ENCODE measurements at regions not wholly inside any gene's neighbourhood (a gene's known extent, or its start where the extent isn't known, plus 50 kb on each side); places are given as distances from the start of the nearest gene placed in this dataset.
A peak's percentile ranks its signal among the peaks of the same experiment; 100 is the strongest.

- no peak for DNase-seq
Measured at GRCh38 chr3:154753101-154753500, 323.1 kb upstream of the GPR149 start.

GRCh38 chr3:154749514-154749913 is 319.5 kb upstream of the GPR149 start:
- no peak for DNase-seq

- DNase-seq: no peak
Measured at GRCh38 chr3:154745929-154746328, 315.9 kb upstream of the GPR149 start.

- no peak for DNase-seq
Measured at GRCh38 chr3:154745122-154745521, 315.1 kb upstream of the GPR149 start.

- DNase-seq: no peak
Measured at GRCh38 chr3:154743418-154743817, 313.4 kb upstream of the GPR149 start.

GRCh38 chr3:154734468-154734867 is 304.5 kb upstream of the GPR149 start:
- DNase-seq: no peak

- no peak for DNase-seq
Measured at GRCh38 chr3:154730186-154730585, 300.2 kb upstream of the GPR149 start.

- DNase-seq: no peak
Measured at GRCh38 chr3:154729741-154730140, 299.8 kb upstream of the GPR149 start.

DNA sequence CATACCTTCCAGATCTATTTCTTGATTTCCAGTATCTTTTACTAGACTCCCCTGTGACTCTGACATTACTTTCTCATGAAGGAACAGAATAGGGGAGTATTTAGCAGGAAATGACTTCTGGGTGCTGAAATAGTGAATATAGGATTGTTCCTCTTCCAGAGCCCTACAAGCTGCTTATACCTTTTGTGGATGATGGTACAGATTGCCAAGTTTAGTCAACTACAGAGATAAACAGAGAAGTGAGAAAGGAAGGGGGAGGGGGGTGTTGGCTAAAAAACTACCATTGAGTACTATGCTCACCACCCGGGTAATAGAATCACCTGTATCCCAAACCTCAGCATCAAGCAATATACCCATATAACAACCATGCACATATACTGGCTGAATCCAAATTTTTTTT is 298.3 kb upstream of the GPR149 start:
- DNase-seq: no peak

DNA sequence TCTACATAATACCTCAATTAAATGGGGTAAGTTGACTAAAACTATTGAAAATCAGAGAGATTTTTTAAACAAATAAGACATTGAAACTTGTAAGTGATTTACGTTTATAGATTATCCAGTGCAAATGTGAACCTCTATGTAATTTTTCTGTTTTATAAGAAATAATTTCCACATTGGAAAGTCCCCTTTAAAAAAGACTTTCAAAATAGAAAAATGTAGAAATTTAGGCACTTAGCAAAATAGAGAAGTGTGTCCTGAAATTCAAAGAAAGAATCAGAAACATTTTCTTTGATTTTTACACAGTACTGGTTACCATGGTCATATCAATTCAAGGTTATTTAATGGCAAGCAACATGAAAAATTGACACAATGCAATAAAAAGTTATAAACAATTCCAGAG is 290.9 kb upstream of the GPR149 start:
- DNase-seq: no peak

DNA sequence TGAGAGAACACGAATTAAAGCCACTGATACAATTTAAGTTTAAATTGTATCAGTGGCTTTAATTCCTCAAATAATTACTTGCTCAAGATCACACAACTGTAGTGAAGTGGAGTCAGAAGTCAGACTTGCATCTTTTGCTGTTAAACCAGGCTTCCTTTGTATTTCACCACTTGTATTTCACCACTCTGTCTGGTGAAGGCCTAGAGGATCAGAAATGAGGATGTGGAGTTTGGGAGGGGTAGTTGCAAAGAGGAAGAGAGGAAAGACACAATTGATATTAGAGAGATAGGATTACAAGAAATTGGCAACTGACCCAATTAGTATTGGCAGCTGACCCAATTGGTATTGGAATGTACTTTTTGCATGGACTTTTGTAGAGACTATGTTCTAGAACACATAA is 288.1 kb upstream of the GPR149 start:
- peak; percentile 2 for DNase-seq

DNA sequence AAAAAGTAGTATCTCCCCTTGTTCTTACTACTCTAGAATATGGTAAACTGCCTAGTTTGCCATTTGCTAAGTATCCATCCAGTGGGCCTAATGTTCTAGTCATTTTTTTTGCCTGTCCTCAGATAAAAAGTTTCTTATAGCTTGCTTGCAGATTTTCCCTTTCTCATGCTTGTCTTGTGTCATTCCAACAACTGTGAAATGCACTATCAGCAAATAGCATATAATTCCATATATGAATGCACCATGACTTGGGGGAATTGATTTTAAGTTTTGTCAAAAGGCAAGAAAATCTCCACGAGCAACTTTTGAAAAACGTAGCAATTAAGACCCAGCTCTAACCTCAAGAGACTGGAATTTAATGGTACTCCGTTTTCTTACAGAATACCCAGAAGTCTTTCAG is 286.2 kb upstream of the GPR149 start:
- no peak for DNase-seq

- DNase-seq: no peak
Measured at GRCh38 chr3:154708554-154708953, 278.6 kb upstream of the GPR149 start.

- no peak for DNase-seq
Measured at GRCh38 chr3:154701055-154701454, 271.1 kb upstream of the GPR149 start.

DNA sequence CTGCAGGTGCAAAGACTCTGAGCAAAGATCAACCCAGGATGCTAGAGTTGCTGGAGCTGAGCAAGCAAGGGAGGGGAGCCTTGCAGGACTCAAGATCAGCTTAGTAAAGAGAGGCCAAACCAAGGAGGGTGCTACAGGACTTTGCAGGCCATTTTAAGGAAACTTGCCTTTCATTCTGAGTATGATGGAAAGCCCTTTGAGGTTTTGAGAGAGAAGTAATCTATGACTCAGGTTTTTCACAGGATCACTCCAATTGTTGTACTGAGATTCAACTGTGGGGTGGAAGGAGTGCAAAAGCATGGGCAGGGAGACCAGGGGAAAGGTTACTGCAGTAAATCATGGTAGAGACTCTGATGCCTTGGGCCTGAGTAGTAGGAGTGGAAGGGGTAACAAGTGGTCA is 260.4 kb upstream of the GPR149 start:
- no peak for DNase-seq

GRCh38 chr3:154684440-154684839 is 254.4 kb upstream of the GPR149 start:
- DNase-seq: no peak

DNA sequence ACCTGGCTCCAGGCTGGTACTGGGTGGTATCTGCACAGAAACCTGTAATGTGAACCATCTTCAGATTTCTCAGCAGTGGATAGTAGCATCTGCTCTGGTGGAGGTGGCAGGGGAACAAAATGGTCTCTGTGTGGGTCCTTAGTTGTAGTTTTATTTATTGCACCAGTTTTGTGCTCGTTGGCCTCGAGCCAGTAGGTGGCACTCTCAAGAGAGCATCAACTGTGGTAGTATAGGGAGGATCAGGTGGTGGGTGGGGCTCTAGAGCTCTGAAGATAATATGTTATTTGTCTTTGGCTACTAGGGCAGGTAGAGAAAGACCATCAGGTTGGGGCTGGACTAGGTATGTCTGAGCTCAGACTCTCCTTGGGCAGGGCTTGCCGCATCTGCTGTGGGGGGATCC is 254.0 kb upstream of the GPR149 start:
- no peak for DNase-seq

GRCh38 chr3:154678041-154678654 is 248.2 kb upstream of the GPR149 start:
- DNase-seq: no peak

DNA sequence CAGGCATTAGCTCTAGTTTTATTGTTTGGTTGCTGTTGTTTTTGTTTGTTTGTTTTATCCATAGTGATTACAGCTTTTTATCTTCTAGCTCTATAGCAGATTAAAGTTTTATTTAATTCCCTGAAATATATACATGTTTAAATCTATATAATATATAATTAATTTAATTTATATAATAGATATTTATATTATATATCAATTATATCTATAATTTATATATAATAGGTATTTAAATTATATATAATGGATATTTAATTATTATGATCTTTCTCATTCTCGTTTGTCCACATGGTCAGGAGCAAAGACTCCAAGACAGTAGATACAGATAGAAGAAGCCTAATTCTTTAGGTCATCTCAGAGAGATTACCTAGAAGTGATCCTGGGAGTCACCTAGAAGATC is 238.8 kb upstream of the GPR149 start:
- DNase-seq: no peak

DNA sequence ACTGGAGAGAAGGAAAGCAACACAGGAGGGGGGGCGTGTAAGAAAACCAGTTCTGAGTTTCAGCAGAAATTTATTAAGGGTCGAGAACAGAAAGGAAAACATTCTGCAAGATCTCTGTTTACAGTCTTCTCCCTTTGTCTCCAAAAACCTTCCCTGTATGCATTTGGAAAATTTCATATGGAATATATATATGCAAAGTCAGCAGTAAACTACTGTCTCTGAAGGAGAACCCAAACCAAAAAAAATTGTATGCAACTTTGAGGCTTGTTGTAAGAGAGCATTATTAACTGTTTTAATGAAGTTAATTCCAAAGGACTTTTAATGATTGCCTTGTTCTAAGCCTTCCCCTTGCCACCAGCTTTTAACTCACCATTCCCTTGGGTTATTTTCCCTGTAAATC is 238.2 kb upstream of the GPR149 start:
- DNase-seq: no peak

- no peak for DNase-seq
Measured at GRCh38 chr3:154666542-154666941, 236.6 kb upstream of the GPR149 start.

- no peak for DNase-seq
Measured at GRCh38 chr3:154664714-154665113, 234.7 kb upstream of the GPR149 start.

- no peak for DNase-seq
Measured at GRCh38 chr3:154662851-154663250, 232.9 kb upstream of the GPR149 start.

- DNase-seq: no peak
Measured at GRCh38 chr3:154660811-154661210, 230.8 kb upstream of the GPR149 start.

DNA sequence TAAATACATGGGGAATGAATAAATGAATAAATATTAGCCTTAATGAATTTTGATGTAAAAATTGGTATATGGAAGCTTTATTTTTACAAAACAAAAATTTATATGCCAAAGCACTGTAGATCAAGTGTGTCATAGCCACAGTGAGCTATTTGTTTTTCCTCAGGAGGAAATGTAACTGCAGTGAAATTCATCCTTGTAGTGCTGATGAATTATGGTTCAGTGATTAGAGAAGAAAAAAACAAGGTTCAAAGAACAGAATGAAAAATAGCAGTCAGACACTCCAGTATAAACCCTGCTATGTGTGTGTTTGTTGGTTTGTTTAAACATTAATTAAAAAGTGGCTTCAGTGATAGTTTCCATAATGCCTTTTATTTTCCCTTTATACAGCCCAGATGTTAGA is 228.0 kb upstream of the GPR149 start:
- no peak for DNase-seq

GRCh38 chr3:154657218-154657617 is 227.2 kb upstream of the GPR149 start:
- DNase-seq: no peak

Data from CD4-positive, alpha-beta T cell treated with Interleukin-21 for 1 hour (primary cell).